IMR-90 (cell line): ENCODE measurements at regions not wholly inside any gene's neighbourhood (a gene's known extent, or its start where the extent isn't known, plus 50 kb on each side); places are given as distances from the start of the nearest gene placed in this dataset.

Source experiments
- ATAC-seq: fragments of 200-7000 bp; cut with Tn5 transposase; 2 replicates; pipeline ENCODE4 v1.9.1; 2020; ENCODE audit warnings: low read depth, mild to moderate bottlenecking, moderate library complexity
- BruUV-seq: library from RNA; stranded (reverse); fragments of 400-500 nt; replicated peaks from 2 replicates; lab custom pipeline; 2021; lab: Mats Ljungman, UMichigan
- CTCF ChIA-PET: fragments of 300-600 bp; formaldehyde crosslinking; extraction: SDS; loops from one replicate; lab custom pipeline; 2021; ENCODE audit warnings: antibody characterized with exemption; lab: Yijun Ruan, JAX
- POLR2A ChIA-PET: fragments of 300-600 bp; sonication (Branson Sonifier 250); formaldehyde crosslinking; loops from one replicate; lab custom pipeline; 2022; ENCODE audit warnings: antibody characterized with exemption; ENCODE audit not compliant: unreplicated experiment; lab: Charles Lee
- DNase-seq: peaks from one replicate; pipeline ENCODE4 v3.0.0; 2013
- H2AFZ ChIP-seq: replicated peaks from 2 replicates; pipeline ENCODE3; 2013; ENCODE audit warnings: low read length, mild to moderate bottlenecking; ENCODE audit not compliant: poor library complexity
- H2AK5ac ChIP-seq: 2 replicates; pipeline ENCODE4 v1.6.1; 2013; ENCODE audit warnings: low read depth, low read length, inconsistent platforms
- H2AK9ac ChIP-seq: replicated peaks from 2 replicates; pipeline ENCODE3; 2013; ENCODE audit warnings: mild to moderate bottlenecking, low read depth, low read length, moderate library complexity; ENCODE audit not compliant: poor library complexity
- H2BK120ac ChIP-seq: 2 replicates; pipeline ENCODE4 v1.6.1; 2013; ENCODE audit warnings: low read depth, low read length, inconsistent platforms
- H2BK15ac ChIP-seq: 3 replicates; pipeline ENCODE4 v1.6.1; 2013; ENCODE audit warnings: low read depth, low read length, inconsistent platforms
- H2BK20ac ChIP-seq: 2 replicates; pipeline ENCODE4 v1.6.1; 2013; ENCODE audit warnings: low read depth, mild to moderate bottlenecking, inconsistent platforms, low read length, moderate library complexity
- H2BK5ac ChIP-seq: 2 replicates; pipeline ENCODE4 v1.6.1; 2013; ENCODE audit warnings: mild to moderate bottlenecking, low read depth, low read length, inconsistent platforms; ENCODE audit not compliant: poor library complexity, severe bottlenecking
- H3K14ac ChIP-seq: replicated peaks from 2 replicates; pipeline ENCODE4 v1.6.1; 2013; ENCODE audit warnings: low read depth, low read length, inconsistent platforms
- H3K18ac ChIP-seq: 2 replicates; pipeline ENCODE4 v1.6.1; 2013; ENCODE audit warnings: low read depth, low read length, control low read depth
- H3K23ac ChIP-seq: 2 replicates; pipeline ENCODE4 v1.6.1; 2013; ENCODE audit warnings: low read depth, low read length, inconsistent platforms
- H3K27ac ChIP-seq: 2 replicates; pipeline ENCODE4 v1.5.1; 2013; ENCODE audit warnings: mild to moderate bottlenecking, control low read depth, low read length; ENCODE audit not compliant: insufficient read depth
- H3K27me3 ChIP-seq: 2 replicates; pipeline ENCODE4 v1.6.1; 2013; ENCODE audit warnings: low read length; ENCODE audit not compliant: control insufficient read depth, insufficient read depth
- H3K36me3 ChIP-seq: 2 replicates; pipeline ENCODE4 v1.6.1; 2013; ENCODE audit warnings: low read length, mixed read lengths; ENCODE audit not compliant: control insufficient read depth, insufficient read depth
- H3K4ac ChIP-seq: 2 replicates; pipeline ENCODE4 v1.6.1; 2013; ENCODE audit warnings: low read depth, low read length, inconsistent platforms
- H3K4me1 ChIP-seq: 2 replicates; pipeline ENCODE4 v1.6.1; 2013; ENCODE audit warnings: low read length, mixed read lengths; ENCODE audit not compliant: control insufficient read depth, insufficient read depth
- H3K4me2 ChIP-seq: 2 replicates; pipeline ENCODE4 v1.6.1; 2013; ENCODE audit warnings: low read depth, mild to moderate bottlenecking, control low read depth, low read length, moderate library complexity
- H3K4me3 ChIP-seq: 2 replicates; pipeline ENCODE4 v1.5.1; 2013; ENCODE audit warnings: low read depth, mild to moderate bottlenecking, control low read depth, low read length, moderate library complexity; ENCODE audit not compliant: insufficient read depth
- H3K56ac ChIP-seq: 2 replicates; pipeline ENCODE4 v1.6.1; 2013; ENCODE audit warnings: low read length, inconsistent platforms; ENCODE audit not compliant: insufficient read depth; ENCODE audit errors: extremely low read depth
- H3K79me1 ChIP-seq, 2 experiments: 2 replicates each; pipeline ENCODE4 v1.6.1; 2013; ENCODE audit warnings: low read length in 2 of 2, inconsistent platforms in 1 of 2, low read depth in 1 of 2
- H3K9ac ChIP-seq: 2 replicates; pipeline ENCODE4 v1.6.1; 2013; ENCODE audit warnings: low read depth, low read length, control low read depth
- H3K9me1 ChIP-seq: 2 replicates; pipeline ENCODE4 v1.6.1; 2013; ENCODE audit warnings: low read length, inconsistent platforms; ENCODE audit not compliant: insufficient read depth
- H3K9me3 ChIP-seq: 2 replicates; pipeline ENCODE4 v1.6.1; 2013; ENCODE audit warnings: low read length; ENCODE audit not compliant: control insufficient read depth, insufficient read depth
- H4K20me1 ChIP-seq: 2 replicates; pipeline ENCODE4 v1.6.1; 2013; ENCODE audit warnings: low read length, inconsistent platforms; ENCODE audit not compliant: insufficient read depth
- H4K5ac ChIP-seq: 2 replicates; pipeline ENCODE4 v1.6.1; 2013; ENCODE audit warnings: mild to moderate bottlenecking, low read depth, low read length, control low read depth
- H4K8ac ChIP-seq, 2 experiments: 2 replicates each; pipeline ENCODE4 v1.6.1; 2013; ENCODE audit warnings: low read depth in 2 of 2, low read length in 2 of 2, control low read depth in 1 of 2, inconsistent platforms in 1 of 2
- H4K91ac ChIP-seq: 2 replicates; pipeline ENCODE4 v1.6.1; 2013; ENCODE audit warnings: low read depth, low read length, inconsistent platforms; ENCODE audit not compliant: insufficient read depth
- BHLHE40 ChIP-seq: fragments of 150-350 bp; IDR thresholded peaks from 2 replicates; pipeline ENCODE4 v1.6.1; 2016; ENCODE audit warnings: mild to moderate bottlenecking, low read depth, low read length
- CTCF ChIP-seq: conservative IDR thresholded peaks from 2 replicates; pipeline ENCODE4 v1.5.1; 2012; ENCODE audit warnings: mild to moderate bottlenecking, low read depth, low read length, improper control_type of control experiment
- FOS ChIP-seq: fragments of 150-350 bp; IDR thresholded peaks from 2 replicates; pipeline ENCODE4 v1.6.1; 2016; ENCODE audit warnings: low read depth, low read length
- MAZ ChIP-seq: IDR thresholded peaks from 2 replicates; pipeline ENCODE4 v1.6.1; 2012; ENCODE audit warnings: low read depth, mild to moderate bottlenecking, low read length, improper control_type of control experiment, moderate library complexity, borderline replicate concordance
- POLR2A ChIP-seq: IDR thresholded peaks from 2 replicates; pipeline ENCODE4 v1.6.1; 2012; ENCODE audit warnings: mild to moderate bottlenecking, low read depth, low read length
- RCOR1 ChIP-seq: IDR thresholded peaks from 2 replicates; pipeline ENCODE4 v1.6.1; 2012; ENCODE audit warnings: mild to moderate bottlenecking, low read length, improper control_type of control experiment; ENCODE audit not compliant: insufficient replicate concordance
- SMC3 ChIP-seq: fragments of 150-350 bp; IDR thresholded peaks from 2 replicates; pipeline ENCODE4 v1.6.1; 2016; ENCODE audit warnings: low read depth, mild to moderate bottlenecking, antibody characterized with exemption, low read length, moderate library complexity
- WGBS, 2 experiments: methylation state at CpG; one replicate each; pipeline versions ENCODE4 v1.1.5 to v1.1.7; 2013; ENCODE audit warnings: missing lambda C conversion rate in 2 of 2; ENCODE audit not compliant: insufficient read length in 1 of 2; ENCODE audit errors: extremely low coverage in 2 of 2; 5-methylcytosine and 5-hydroxymethylcytosine counted together
- dilution Hi-C: fragments of 300-500 bp; cut with HindIII; formaldehyde crosslinking; loops from one replicate; pipeline ENCODE4 v1.14.3; 2018; ENCODE audit warnings: low sequenced_read_pairs; ENCODE audit not compliant: unreplicated experiment
- in situ Hi-C: fragments of 300-500 bp; cut with MboI; formaldehyde crosslinking; loops from 3 replicates; pipeline ENCODE4 v1.14.3; 2019; ENCODE audit warnings: low sequenced_read_pairs, inconsistent platforms, mixed read lengths
- intact Hi-C: fragments of 100-400 bp; cut with micrococcal nuclease; formaldehyde crosslinking; loops from 2 replicates; pipeline ENCODE4 v1.10.0; 2022
- TF ChIP-seq, protein P1 (sequence below): fragments of 150-350 bp; IDR thresholded peaks from 2 replicates; pipeline ENCODE4 v1.6.1; 2017; ENCODE audit warnings: mild to moderate bottlenecking, antibody characterized with exemption, low read length, low read depth

GRCh38 chr5:8458038-8458383, 589.1 kb downstream of the MTRR start:
- Histone ChIP-seq H3K27me3 (no peaks in the 10 kb centered on the region), H3K56ac (no peak overlapping the region), H3K14ac (0 out of 2 replicates have a peak overlapping the region, but pooled peaks have one; percentile 29), H2BK15ac (no peak overlapping the region), H3K9me3 (no peaks in the 10 kb centered on the region), H4K91ac (no peak overlapping the region), H3K18ac (no peak overlapping the region), H3K27ac (peak overlapping the region; percentile 71), H3K9me1 (no peaks in the 10 kb centered on the region), H3K4ac (peak overlapping the region; percentile 55), H3K23ac (peak overlapping the region; percentile 8; the same call in 1 of the 2 replicates), H2BK20ac (no peak overlapping the region), H2AK9ac (peak overlapping the region; percentile 68), H2BK120ac (no peak overlapping the region), H3K4me3 (peak overlapping the region; percentile 82), H3K4me1 (0 out of 2 replicates have a peak, but pooled peaks cover 2% of the 10 kb centered on the region), H2AK5ac (0 out of 2 replicates have a peak overlapping the region, but pooled peaks have one; percentile 5), H3K79me1 (peaks cover 5 to 11% of the 10 kb centered on the region in 2 experiments; a peak in 3 of 4 replicates), H2AFZ (peak overlapping the region; percentile 92), H3K36me3 (peaks cover 7% of the 10 kb centered on the region), H2BK5ac (peak overlapping the region; percentile 50), H3K4me2 (peak overlapping the region; percentile 99), H4K8ac (0 out of 4 replicates have a peak overlapping the region, but pooled peaks of 1 of the 2 experiments have one; percentile 35), H3K9ac (peak overlapping the region; percentile 70), H4K20me1 (no peaks in the 10 kb centered on the region), H4K5ac (no peak overlapping the region; the same call in 1 of the 2 replicates)
- dilution Hi-C loops (no loop called here), intact Hi-C loops (loop anchor here (5.0 to 10.0 kb wide), 4 partner anchors 269 to 1084 kb away; no protein-coding TSS in a partner anchor), in situ Hi-C loops (no loop called here)
- TF ChIP-seq POLR2A (0 out of 2 replicates have a peak, but pooled peaks have one; percentile 9), SMC3 (no peak), FOS (no peak), CTCF (no peak), MAZ (no peak), BHLHE40 (no peak), RCOR1 (no peak)
- TF ChIP-seq, protein P1, sequence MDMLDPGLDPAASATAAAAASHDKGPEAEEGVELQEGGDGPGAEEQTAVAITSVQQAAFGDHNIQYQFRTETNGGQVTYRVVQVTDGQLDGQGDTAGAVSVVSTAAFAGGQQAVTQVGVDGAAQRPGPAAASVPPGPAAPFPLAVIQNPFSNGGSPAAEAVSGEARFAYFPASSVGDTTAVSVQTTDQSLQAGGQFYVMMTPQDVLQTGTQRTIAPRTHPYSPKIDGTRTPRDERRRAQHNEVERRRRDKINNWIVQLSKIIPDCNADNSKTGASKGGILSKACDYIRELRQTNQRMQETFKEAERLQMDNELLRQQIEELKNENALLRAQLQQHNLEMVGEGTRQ = no peak
- 19% methylated on average over 5 of the region's 22 CpGs; no CpG with 5 or more reads in 1 of the 2 experiments for WGBS, 2 experiments
- peak; percentile 5 for ATAC-seq
- ChIA-PET CTCF (no interaction called here), POLR2A (no interaction called here)
- no TSS peak for BruUV-seq
- peak; percentile 23 for DNase-seq
